Urinary bladder (tissue), 4 donors: ENCODE measurements at regions not wholly inside any gene's neighbourhood (a gene's known extent, or its start where the extent isn't known, plus 50 kb on each side); places are given as distances from the start of the nearest gene placed in this dataset. TPM values are rescaled to one million over a fixed set of nuclear protein-coding genes. Genes with fewer than 3 reads are reported as not detected.

Source experiments
- DNase-seq: peaks from one replicate; pipeline ENCODE4 v3.0.0-alpha.2; 2015; ENCODE audit errors: extremely low spot score
- H3K27ac ChIP-seq: one replicate; pipeline ENCODE4 v1.5.1; 2013; ENCODE audit warnings: low read depth, mild to moderate bottlenecking, moderate library complexity
- H3K36me3 ChIP-seq: one replicate; pipeline ENCODE4 v1.6.1; 2013; ENCODE audit warnings: mild to moderate bottlenecking, moderate library complexity; ENCODE audit not compliant: insufficient read depth
- H3K4me1 ChIP-seq: one replicate; pipeline ENCODE4 v1.6.1; 2013; ENCODE audit warnings: mild to moderate bottlenecking, moderate library complexity; ENCODE audit not compliant: insufficient read depth
- H3K4me3 ChIP-seq: one replicate; pipeline ENCODE4 v1.5.1; 2013; ENCODE audit warnings: low read depth, low read length
- WGBS: extraction: QIAGEN DNeasy Blood & Tissue Kit; methylation state at CpG from one replicate; pipeline ENCODE4 v1.1.7; 2013; 5-methylcytosine and 5-hydroxymethylcytosine counted together
- small RNA-seq: library from RNA; depleted of rRNA; stranded (forward); fragments of <200 nt; gene quantifications from one replicate; pipeline ENCODE3, GENCODE V24; 2014
- donor health status: healthy with polysubstance abuse.
- donor health status: healthy.

DNA sequence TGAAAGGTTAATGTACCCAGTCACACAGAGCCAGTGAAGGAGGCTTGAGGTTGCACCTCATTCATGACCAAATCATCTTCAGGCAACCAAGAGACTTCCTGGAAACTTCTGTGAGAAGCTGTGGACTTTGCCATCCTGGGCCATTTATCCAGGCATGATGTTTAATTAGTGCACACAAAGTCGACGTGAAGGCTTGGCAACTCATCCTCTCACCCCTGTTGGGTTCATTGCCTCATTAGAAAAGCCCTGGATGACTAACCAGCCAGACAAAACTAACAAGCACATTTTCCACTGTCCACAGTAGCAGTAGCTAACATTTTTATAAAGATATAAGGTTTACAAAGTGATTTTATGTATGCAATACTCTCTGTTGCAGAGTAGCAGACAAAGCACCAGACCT, 65.7 kb upstream of the ZNF462 start:
- Histone ChIP-seq H3K4me3 (no peak overlapping the region), H3K27ac (no peak overlapping the region), H3K4me1 (no peaks in the 10 kb centered on the region), H3K36me3 (no peaks in the 10 kb centered on the region)
- 88% methylated on average over 2 of the region's 2 CpGs for WGBS
- DNase-seq, result no peak

DNA sequence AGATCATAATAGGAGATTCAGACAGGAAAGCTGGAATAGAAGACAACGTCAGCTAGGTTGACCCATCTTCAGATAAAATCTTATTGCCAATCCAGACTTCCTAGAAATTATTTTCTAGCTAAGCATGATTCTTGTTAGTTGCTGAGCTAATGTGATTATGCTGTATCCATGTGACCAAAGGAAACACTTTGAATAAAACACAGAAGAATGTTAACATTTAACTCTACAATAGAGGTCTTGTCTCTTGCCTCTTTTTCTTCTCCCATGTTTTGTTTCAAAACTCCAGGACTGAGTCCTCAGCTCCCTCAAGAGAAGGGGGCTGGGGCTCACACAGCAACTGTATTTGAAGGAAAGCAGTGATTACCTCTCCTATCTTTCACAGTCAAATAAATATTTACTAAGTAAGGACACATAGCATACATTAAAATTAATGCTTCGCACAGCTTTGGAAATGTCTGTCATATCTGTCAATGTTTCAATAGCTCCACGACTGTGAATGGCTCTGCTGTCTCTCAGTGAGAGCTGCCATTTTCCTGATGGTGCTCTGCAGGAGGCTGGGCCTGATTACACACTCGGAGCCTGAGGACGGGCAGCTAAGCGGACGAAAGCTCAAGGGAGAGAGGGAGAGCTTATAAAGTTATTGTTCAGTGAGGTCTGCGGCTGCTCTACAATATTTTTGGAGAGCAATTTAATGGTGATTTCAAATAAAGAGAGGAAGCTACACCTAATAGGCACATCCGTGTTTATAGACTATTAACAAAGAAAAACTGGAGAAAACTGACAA, 64.8 kb upstream of the ZNF462 start:
- no peaks in the 10 kb centered on the region for H3K4me1 ChIP-seq
- no peak overlapping the region for H3K27ac ChIP-seq
- no peaks in the 10 kb centered on the region for H3K36me3 ChIP-seq
- no peak for DNase-seq
- 75% methylated on average over 9 of the region's 9 CpGs for WGBS
- H3K4me3 ChIP-seq, result no peak overlapping the region

DNA sequence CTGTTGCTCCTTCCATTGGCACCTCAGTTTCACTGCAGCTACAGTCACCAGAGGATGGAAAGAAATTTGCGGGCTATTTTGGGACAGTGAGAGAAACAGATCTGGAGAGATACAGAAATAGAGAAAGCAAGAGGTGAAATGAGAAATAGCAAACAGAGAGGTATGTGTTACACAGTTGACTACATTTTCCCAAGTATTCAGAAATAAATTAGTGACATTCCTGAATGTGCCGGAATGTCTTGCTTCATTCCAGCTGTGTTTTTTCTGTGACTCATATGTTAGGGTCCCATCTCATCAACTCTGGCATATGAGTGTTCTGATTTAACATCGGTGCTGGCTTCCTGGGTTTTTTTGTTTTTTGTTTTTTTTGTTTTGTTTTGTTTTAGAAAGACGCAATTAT, 63.8 kb upstream of the ZNF462 start:
- WGBS, result 60% methylated on average over 4 of the region's 4 CpGs
- no peak overlapping the region for H3K4me3 ChIP-seq
- DNase-seq, result no peak
- H3K4me1 ChIP-seq, result no peaks in the 10 kb centered on the region
- H3K27ac ChIP-seq, result no peak overlapping the region
- H3K36me3 ChIP-seq, result no peaks in the 10 kb centered on the region

DNA sequence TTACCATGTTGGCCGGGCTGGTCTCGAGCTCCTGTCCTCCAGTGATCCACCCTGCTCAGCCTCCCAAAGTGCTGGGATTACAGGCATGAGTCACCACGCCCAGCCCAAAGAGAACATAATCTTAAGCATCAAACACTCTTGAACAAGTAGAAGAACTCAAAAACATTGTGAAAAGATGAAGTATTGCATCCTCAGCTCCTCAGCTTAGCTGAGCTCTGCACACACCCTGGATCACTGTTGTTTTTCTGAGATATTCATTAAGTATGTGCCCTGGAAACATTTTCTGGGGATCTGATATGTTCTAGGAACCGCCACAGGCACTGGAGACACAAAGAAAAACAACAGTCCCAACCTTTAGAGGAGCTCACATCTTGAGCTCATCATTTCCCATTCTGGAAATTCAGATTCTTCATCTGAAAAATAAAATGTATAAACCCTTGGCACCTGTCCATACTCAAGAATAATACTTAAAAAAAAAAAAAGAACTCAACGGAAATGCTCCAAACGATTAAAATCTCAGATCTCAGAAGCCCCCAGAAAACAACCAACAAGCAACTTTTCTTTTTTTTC, 62.2 kb upstream of the ZNF462 start:
- Histone ChIP-seq H3K4me1 (no peaks in the 10 kb centered on the region), H3K36me3 (no peaks in the 10 kb centered on the region), H3K27ac (no peak overlapping the region), H3K4me3 (no peak overlapping the region)
- WGBS, result 86% methylated on average over 6 of the region's 6 CpGs
- DNase-seq, result no peak

DNA sequence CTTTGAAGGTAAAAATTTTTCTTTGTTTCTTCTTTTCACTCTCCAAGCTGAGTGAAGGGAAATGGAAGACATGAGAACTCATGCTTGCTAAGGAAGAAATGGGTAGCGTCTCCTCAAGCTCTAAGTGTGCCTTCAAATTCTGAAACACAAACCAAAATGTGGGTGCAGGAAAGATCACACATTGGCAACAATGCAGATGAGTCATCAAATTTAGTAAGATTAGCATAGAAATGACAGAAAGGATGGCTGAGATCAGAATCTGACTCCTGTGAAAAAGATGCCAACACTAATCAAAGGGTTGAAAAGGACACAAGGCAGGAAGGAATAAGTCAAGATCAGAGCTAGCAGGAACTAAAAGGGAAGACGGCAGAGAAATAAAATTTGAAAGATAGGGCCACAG, 61.1 kb upstream of the ZNF462 start:
- Histone ChIP-seq H3K4me1 (no peaks in the 10 kb centered on the region), H3K36me3 (no peaks in the 10 kb centered on the region), H3K4me3 (no peak overlapping the region), H3K27ac (no peak overlapping the region)
- 95% methylated on average over 2 of the region's 2 CpGs for WGBS
- DNase-seq, result no peak

Small RNAs in the stretch of these regions (small RNA-seq; reads per million reads assigned to genes)
- gene MIR8081, result not detected
